ENCODE measurements at regions not wholly inside any gene's neighbourhood (a gene's known extent, or its start where the extent isn't known, plus 50 kb on each side); places are given as distances from the start of the nearest gene placed in this dataset.
A peak's percentile ranks its signal among the peaks of the same experiment; 100 is the strongest.

- DNase-seq = no peak
- H3K27me3 ChIP-seq (ENCODE audit: control insufficient read depth, insufficient read depth, low read length) = peaks cover 22% of the 10 kb centered on the region
- H3K4me3 ChIP-seq (ENCODE audit: insufficient read depth, low read depth, low read length) = no peak overlapping the region
- no peaks in the 10 kb centered on the region for H3K36me3 ChIP-seq (replicated peaks; ENCODE audit: control insufficient read depth, insufficient read depth, low read length)
These were observed 385.5 kb downstream of the SIPA1L2 start for GRCh38 chr1:232244426-232244825.

GRCh38 chr1:232239998-232240397 lies 389.9 kb downstream of the SIPA1L2 start:
- no peak for DNase-seq
- Histone ChIP-seq H3K27me3 (ENCODE audit: control insufficient read depth, insufficient read depth, low read length) (peaks cover 9% of the 10 kb centered on the region), H3K4me3 (ENCODE audit: insufficient read depth, low read depth, low read length) (no peak overlapping the region), H3K36me3 (replicated peaks; ENCODE audit: control insufficient read depth, insufficient read depth, low read length) (no peaks in the 10 kb centered on the region)

GRCh38 chr1:232239522-232239921 lies 390.4 kb downstream of the SIPA1L2 start:
- Histone ChIP-seq H3K27me3 (ENCODE audit: control insufficient read depth, insufficient read depth, low read length) (peaks cover 7% of the 10 kb centered on the region), H3K36me3 (replicated peaks; ENCODE audit: control insufficient read depth, insufficient read depth, low read length) (no peaks in the 10 kb centered on the region), H3K4me3 (ENCODE audit: insufficient read depth, low read depth, low read length) (no peak overlapping the region)
- DNase-seq = no peak

GRCh38 chr1:232238009-232238408 lies 391.9 kb downstream of the SIPA1L2 start:
- no peak for DNase-seq
- Histone ChIP-seq H3K36me3 (replicated peaks; ENCODE audit: control insufficient read depth, insufficient read depth, low read length) (no peaks in the 10 kb centered on the region), H3K4me3 (ENCODE audit: insufficient read depth, low read depth, low read length) (no peak overlapping the region), H3K27me3 (ENCODE audit: control insufficient read depth, insufficient read depth, low read length) (0 out of 2 replicates have a peak, but pooled peaks cover 3% of the 10 kb centered on the region)

- H3K36me3 ChIP-seq (replicated peaks; ENCODE audit: control insufficient read depth, insufficient read depth, low read length) = no peaks in the 10 kb centered on the region
- no peak for DNase-seq
- H3K27me3 ChIP-seq (ENCODE audit: control insufficient read depth, insufficient read depth, low read length) = peaks cover 31% of the 10 kb centered on the region
- no peak overlapping the region for H3K4me3 ChIP-seq (ENCODE audit: insufficient read depth, low read depth, low read length)
These were observed 402.6 kb downstream of the SIPA1L2 start for GRCh38 chr1:232227306-232227705.

GRCh38 chr1:232226197-232226712 lies 403.7 kb downstream of the SIPA1L2 start:
- peak; percentile 33 for DNase-seq
- Histone ChIP-seq H3K4me3 (ENCODE audit: insufficient read depth, low read depth, low read length) (no peak overlapping the region), H3K36me3 (replicated peaks; ENCODE audit: control insufficient read depth, insufficient read depth, low read length) (no peaks in the 10 kb centered on the region), H3K27me3 (ENCODE audit: control insufficient read depth, insufficient read depth, low read length) (peaks cover 38% of the 10 kb centered on the region)

GRCh38 chr1:232225336-232226131 lies 404.4 kb downstream of the SIPA1L2 start:
- Histone ChIP-seq H3K27me3 (ENCODE audit: control insufficient read depth, insufficient read depth, low read length) (peaks cover 42% of the 10 kb centered on the region), H3K4me3 (ENCODE audit: insufficient read depth, low read depth, low read length) (no peak overlapping the region)
- peak; percentile 19 for DNase-seq

GRCh38 chr1:232223887-232224286 lies 406.0 kb downstream of the SIPA1L2 start:
- DNase-seq = no peak
- H3K27me3 ChIP-seq (ENCODE audit: control insufficient read depth, insufficient read depth, low read length) = peaks cover 45% of the 10 kb centered on the region
- no peaks in the 10 kb centered on the region for H3K36me3 ChIP-seq (replicated peaks; ENCODE audit: control insufficient read depth, insufficient read depth, low read length)
- H3K4me3 ChIP-seq (ENCODE audit: insufficient read depth, low read depth, low read length) = no peak overlapping the region

More at GRCh38 chr1:232225336-232226131, 404.4 kb downstream of the SIPA1L2 start:
- no peaks in the 10 kb centered on the region for H3K36me3 ChIP-seq (replicated peaks; ENCODE audit: control insufficient read depth, insufficient read depth, low read length)

- no peak for DNase-seq
- Histone ChIP-seq H3K4me3 (ENCODE audit: insufficient read depth, low read depth, low read length) (no peak overlapping the region), H3K36me3 (replicated peaks; ENCODE audit: control insufficient read depth, insufficient read depth, low read length) (no peaks in the 10 kb centered on the region), H3K27me3 (ENCODE audit: control insufficient read depth, insufficient read depth, low read length) (peaks cover 45% of the 10 kb centered on the region)
These were observed 406.7 kb downstream of the SIPA1L2 start for GRCh38 chr1:232223183-232223708.

- Histone ChIP-seq H3K36me3 (replicated peaks; ENCODE audit: control insufficient read depth, insufficient read depth, low read length) (no peaks in the 10 kb centered on the region), H3K27me3 (ENCODE audit: control insufficient read depth, insufficient read depth, low read length) (peaks cover 42% of the 10 kb centered on the region), H3K4me3 (ENCODE audit: insufficient read depth, low read depth, low read length) (no peak overlapping the region)
- no peak for DNase-seq
These were observed 407.3 kb downstream of the SIPA1L2 start for GRCh38 chr1:232222614-232223013.

- H3K4me3 ChIP-seq (ENCODE audit: insufficient read depth, low read depth, low read length) = no peak overlapping the region
- peaks cover 41% of the 10 kb centered on the region for H3K27me3 ChIP-seq (ENCODE audit: control insufficient read depth, insufficient read depth, low read length)
- DNase-seq = no peak
- no peaks in the 10 kb centered on the region for H3K36me3 ChIP-seq (replicated peaks; ENCODE audit: control insufficient read depth, insufficient read depth, low read length)
These were observed 408.0 kb downstream of the SIPA1L2 start for GRCh38 chr1:232221802-232222499.

- Histone ChIP-seq H3K4me3 (ENCODE audit: insufficient read depth, low read depth, low read length) (no peak overlapping the region), H3K27me3 (ENCODE audit: control insufficient read depth, insufficient read depth, low read length) (peaks cover 32% of the 10 kb centered on the region), H3K36me3 (replicated peaks; ENCODE audit: control insufficient read depth, insufficient read depth, low read length) (no peaks in the 10 kb centered on the region)
- no peak for DNase-seq
These were observed 410.7 kb downstream of the SIPA1L2 start for GRCh38 chr1:232218955-232219865.

- Histone ChIP-seq H3K4me3 (ENCODE audit: insufficient read depth, low read depth, low read length) (no peak overlapping the region), H3K36me3 (replicated peaks; ENCODE audit: control insufficient read depth, insufficient read depth, low read length) (no peaks in the 10 kb centered on the region), H3K27me3 (ENCODE audit: control insufficient read depth, insufficient read depth, low read length) (no peaks in the 10 kb centered on the region; the same call in 1 of the 2 replicates)
- DNase-seq = no peak
These were observed 416.0 kb downstream of the SIPA1L2 start for GRCh38 chr1:232213928-232214327.

- DNase-seq = no peak
These were observed 417.7 kb downstream of the SIPA1L2 start for GRCh38 chr1:232212253-232212652.

More at GRCh38 chr1:232212253-232212652, 417.7 kb downstream of the SIPA1L2 start:
- H3K36me3 ChIP-seq (replicated peaks; ENCODE audit: control insufficient read depth, insufficient read depth, low read length) = no peaks in the 10 kb centered on the region
- H3K4me3 ChIP-seq (ENCODE audit: insufficient read depth, low read depth, low read length) = no peak overlapping the region
- no peaks in the 10 kb centered on the region for H3K27me3 ChIP-seq (ENCODE audit: control insufficient read depth, insufficient read depth, low read length)

All from H7 (cell line).